HG02798 (cell line): ENCODE measurements at regions not wholly inside any gene's neighbourhood (a gene's known extent, or its start where the extent isn't known, plus 50 kb on each side); places are given as distances from the start of the nearest gene placed in this dataset.

Source experiments
- ATAC-seq: cut with Tn5 transposase; IDR thresholded peaks from one replicate; pipeline ENCODE4 v1.9.1; 2021; ENCODE audit warnings: mild to moderate bottlenecking; ENCODE audit not compliant: unreplicated experiment, poor library complexity

DNA sequence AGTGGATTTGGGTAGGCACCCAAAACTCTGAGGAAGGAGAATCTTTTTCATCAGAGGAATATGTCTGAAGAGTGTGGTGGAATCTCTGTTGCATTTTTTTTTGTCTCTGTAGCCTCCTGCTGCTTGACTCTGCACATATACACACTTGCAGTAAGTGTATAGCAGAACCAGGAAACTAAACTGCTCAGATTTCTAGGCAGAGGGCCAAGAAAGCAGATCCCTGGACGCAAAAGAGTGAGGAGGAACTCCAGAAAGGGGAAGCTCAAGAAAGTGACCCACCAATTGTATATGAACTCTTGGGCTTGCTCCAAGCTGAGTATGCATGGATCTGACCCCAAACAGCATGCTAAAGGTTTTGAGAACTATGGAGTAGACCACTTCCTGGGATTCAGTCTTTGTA is 181.8 kb downstream of the GADD45G start:
- no peak for ATAC-seq

- no peak for ATAC-seq
Observed at GRCh38 chr9:89787595-89787994, 182.8 kb downstream of the GADD45G start.

GRCh38 chr9:89788434-89788833 is 183.6 kb downstream of the GADD45G start:
- ATAC-seq, result no peak

DNA sequence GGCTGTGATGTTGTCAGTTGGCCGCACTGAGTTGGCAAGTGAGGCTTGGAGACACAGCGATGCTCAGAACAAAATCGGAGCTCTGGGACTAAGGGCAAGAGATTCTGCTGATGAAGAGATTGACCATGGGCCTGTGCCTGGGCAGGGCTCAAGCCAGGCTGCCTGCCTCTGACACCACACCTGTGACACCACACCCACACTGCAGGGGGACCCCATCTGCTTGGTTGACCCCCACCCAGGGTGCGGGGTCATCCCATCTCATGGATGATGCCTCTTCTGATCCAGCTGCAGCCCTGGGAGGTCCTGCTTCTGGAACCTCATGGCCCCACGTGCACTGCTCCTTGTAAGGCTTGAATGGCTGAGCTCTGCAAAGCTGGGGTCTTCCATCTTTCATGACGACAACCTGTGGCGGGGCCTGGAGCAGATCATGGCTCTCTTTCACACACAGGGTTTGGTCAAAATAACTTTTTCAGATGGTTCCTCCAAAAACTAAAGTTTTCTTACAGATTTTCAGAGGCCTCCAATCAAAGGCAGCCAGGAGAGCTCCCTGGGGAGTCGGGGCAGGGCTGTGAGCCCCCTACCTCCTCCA is 185.2 kb downstream of the GADD45G start:
- no peak for ATAC-seq

GRCh38 chr9:89790542-89791109 is 185.8 kb downstream of the GADD45G start:
- ATAC-seq, result no peak

GRCh38 chr9:89791754-89792153 is 186.9 kb downstream of the GADD45G start:
- no peak for ATAC-seq

DNA sequence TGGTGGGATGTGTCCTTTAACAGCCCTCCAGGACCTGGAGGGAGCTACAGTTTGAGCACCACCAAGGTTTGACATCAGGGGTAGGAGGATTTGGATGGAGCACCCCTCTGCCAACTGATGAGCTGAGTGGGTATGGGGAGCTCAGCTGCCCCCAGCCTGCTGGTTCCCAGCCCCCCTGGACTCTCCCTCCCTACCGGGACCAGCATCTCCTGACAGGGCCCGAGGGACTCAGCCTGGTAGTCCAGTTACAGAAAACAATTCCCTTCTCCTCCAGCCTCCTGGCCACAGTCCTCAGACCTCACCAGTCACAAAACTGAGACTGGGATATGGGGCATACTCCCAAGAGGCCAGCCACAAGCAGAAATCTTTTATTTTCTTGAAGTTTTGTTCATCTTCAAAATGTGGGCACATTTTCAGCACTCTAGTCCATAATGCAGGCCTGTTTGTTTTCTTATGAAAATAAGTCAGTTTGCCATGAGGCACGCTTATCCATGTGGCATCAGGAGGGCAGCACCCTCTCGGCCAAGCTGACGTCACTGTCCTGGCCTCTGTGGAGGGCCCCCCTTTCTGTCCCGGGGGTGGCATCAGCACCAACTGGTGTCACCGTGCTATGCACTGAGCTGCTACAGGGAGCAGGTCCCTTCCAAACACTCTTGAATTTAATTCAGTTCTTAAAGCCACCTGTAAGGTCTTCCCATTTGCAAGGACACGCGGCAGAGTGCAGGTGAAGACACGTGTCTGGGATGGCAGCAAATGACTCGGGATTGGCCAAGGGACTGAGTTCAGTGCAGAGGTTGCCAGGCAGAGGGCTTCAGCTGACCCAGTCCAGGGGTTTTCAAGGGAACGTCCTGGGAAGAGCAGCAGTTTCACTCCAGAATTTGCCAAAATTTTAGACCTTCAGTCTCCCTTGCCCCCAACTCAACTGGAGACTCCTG is 187.6 kb downstream of the GADD45G start:
- ATAC-seq, result no peak

DNA sequence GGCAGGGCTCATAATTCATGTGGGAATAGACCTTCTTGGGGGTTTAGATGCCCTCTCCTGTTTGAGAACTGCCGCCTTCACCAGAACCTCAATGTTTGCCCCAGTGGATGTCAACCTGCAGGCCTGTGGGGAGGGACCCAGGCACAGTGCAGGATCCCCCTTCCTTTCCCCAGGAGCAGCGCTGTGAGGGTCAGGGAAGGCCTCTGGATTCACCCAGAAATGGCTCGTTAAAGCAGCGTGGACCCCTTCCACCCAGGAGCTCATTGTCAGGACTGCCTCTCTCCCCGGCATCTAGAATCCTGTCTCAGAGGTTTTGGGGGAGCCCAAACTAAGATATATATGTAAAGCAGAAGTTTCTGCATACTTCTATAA is 188.3 kb downstream of the GADD45G start:
- no peak for ATAC-seq

- ATAC-seq, result no peak
Observed at GRCh38 chr9:89793551-89793950, 188.7 kb downstream of the GADD45G start.

DNA sequence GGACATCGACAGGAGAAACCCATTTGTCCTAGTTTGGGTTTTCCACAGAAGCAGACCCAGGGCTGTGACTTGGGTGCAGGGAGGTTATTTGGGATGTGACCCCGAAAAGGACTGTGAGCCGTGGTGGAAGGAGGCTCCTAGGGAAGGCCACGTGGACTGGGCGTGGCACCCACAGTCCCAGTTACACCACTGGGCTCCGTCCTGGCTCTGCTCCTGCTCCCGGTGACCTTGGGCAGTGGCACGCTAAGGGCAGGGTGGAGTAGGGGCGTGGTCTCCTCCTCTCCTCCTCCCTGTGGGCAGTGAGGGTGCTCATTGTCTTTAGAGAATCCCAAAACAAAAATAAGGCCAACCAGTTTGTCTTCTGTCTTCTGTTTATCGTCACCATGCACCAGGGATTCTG is 190.1 kb downstream of the GADD45G start:
- no peak for ATAC-seq

GRCh38 chr9:89795538-89796195 is 190.9 kb downstream of the GADD45G start:
- ATAC-seq, result no peak

DNA sequence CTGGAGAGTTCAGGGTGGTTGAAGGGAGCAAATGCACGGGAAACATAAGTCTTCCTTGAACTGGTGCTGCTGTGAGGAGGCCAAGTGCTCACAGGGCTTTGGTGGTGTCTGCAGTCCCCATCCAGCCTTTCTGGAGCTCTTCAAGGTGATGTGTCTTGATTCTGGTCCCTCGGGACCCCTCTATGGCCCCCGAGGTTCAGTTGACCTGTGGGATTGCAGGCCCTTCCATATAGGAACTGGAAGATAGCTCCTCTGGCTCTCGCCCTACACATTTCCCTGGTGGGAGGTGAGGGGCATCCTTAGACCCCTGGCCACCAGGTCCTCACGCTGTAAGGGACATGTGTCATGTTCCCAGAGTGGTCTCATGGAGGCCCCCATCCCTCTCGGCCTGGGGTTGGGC is 191.8 kb downstream of the GADD45G start:
- no peak for ATAC-seq

- ATAC-seq, result no peak
Observed at GRCh38 chr9:89797255-89797654, 192.4 kb downstream of the GADD45G start.

- ATAC-seq, result no peak
Observed at GRCh38 chr9:89797937-89798455, 193.2 kb downstream of the GADD45G start.

DNA sequence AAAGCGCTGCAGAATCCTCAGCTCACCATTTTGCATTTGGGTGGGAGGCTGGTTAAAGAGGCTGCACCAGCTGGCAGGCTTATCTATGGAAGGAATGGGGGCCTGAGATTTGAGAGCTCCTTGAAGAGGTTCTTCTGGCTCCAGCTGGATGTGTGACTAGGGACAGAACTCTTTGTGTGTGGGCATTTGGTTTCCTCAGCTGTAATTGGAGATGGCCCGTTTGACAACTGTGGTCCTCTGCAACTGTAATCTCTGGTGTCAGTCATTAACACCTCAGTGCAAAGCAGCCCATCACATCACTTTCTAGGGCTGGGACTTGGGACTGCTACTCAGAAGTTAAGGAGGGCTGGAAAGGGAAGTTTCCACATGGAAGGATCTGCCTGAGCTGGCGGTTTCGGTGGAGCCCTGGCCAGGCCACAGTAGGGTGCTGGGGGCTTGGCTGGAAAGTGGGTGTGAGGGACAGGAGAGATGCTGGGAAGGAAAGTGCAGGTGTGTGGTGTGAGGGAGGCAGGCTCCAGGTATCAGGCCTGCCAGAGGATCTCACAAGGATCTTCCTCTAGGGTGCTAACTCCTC is 193.8 kb downstream of the GADD45G start:
- ATAC-seq, result no peak

DNA sequence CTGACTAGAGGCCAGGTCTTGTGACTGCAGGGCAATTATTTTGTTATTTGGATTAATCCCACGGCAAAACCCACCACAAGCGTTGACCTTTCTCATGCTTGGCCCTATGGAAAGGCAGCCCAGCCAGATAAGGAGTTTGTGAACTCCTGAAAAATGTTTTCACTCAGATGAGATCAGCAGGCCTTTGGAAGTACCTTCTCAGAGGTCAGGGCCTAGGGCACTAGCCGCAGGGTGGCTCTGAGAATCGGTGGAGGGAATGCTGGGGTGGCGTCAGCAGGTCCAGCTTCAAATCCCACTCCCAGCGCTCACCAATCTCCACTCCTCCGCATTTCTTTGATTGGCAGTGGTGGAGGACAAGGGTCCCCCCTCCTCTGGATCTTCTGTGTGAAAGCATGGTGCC is 194.4 kb downstream of the GADD45G start:
- ATAC-seq, result no peak

DNA sequence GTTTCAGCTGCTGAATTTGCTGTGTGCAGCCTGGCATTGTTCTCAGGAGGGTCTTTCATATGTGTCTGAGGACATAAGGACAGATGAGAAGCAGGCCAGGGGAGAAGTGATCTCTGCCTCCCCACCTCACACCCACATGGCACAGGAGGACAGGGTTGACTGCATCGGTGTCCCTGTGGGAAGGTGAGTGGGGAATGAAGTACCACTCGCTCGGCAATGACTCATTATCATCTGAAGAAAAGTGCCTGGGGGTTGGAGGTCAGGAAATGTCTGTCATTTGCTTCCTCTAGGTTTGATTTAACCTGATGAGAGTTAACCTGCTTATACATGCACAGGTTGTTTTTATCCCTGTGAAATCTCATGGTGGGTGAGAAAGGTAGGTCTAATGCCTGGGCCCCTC is 195.0 kb downstream of the GADD45G start:
- ATAC-seq, result no peak

GRCh38 chr9:89801341-89801740 is 196.5 kb downstream of the GADD45G start:
- ATAC-seq, result no peak

GRCh38 chr9:89801742-89802670 is 197.2 kb downstream of the GADD45G start:
- ATAC-seq, result no peak
